ENCODE measurements at regions not wholly inside any gene's neighbourhood (a gene's known extent, or its start where the extent isn't known, plus 50 kb on each side); places are given as distances from the start of the nearest gene placed in this dataset.

GRCh38 chr1:56256153-56257000 lies 323.0 kb downstream of the PLPP3 start:
- H3K4me2 ChIP-seq (ENCODE audit: control insufficient read depth, insufficient read depth) = no peak overlapping the region
- TF ChIP-seq ZNF384 (IDR thresholded peaks at IDR 0.05; ENCODE audit: borderline replicate concordance, low read depth, low read length) (no peak), USF2 (IDR thresholded peaks at IDR 0.05; ENCODE audit: borderline replicate concordance, low read depth, low read length) (no peak), MYB (IDR thresholded peaks at IDR 0.05; ENCODE audit: borderline replicate concordance, low read depth, low read length) (no peak), IRF4 (IDR thresholded peaks at IDR 0.05; ENCODE audit: low read depth, low read length) (no peak), HDGF (IDR thresholded peaks at IDR 0.05) (no peak), RFX5 (IDR thresholded peaks at IDR 0.05; ENCODE audit: low read depth, low read length) (no peak), STAT3 (IDR thresholded peaks at IDR 0.05; ENCODE audit: low read depth, low read length) (no peak)
- ChIA-PET CTCF (interaction anchor here (2.4 kb wide), 1 partner anchor 328 kb away, joined by 15 read pairs; no protein-coding TSS in a partner anchor), RAD21 (ENCODE audit: unreplicated experiment) (no interaction called here), POLR2A (no interaction called here), SMC1A (ENCODE audit: uncharacterized antibody, unreplicated experiment) (interaction anchor here (0.6 to 3.5 kb wide), 7 partner anchors 15 to 110 kb away, joined by 3 to 11 read pairs (median 4); no protein-coding TSS in a partner anchor)
- H3K27ac ChIP-seq (ENCODE audit: control insufficient read depth, insufficient read depth) = no peak overlapping the region
- no peaks in the 10 kb centered on the region for H3K36me3 ChIP-seq (ENCODE audit: control insufficient read depth in 2 of 2, insufficient read depth in 2 of 2, low read length in 1 of 2)
- DNase-seq (ENCODE audit: low read depth, low spot score) (no peak), ATAC-seq (no peak), FAIRE-seq (no peak)
- no peaks in the 10 kb centered on the region for H3K9me3 ChIP-seq (replicated peaks; ENCODE audit: control insufficient read depth, insufficient read depth, low read length)
- no peaks in the 10 kb centered on the region for H3K27me3 ChIP-seq (replicated peaks in 1 of 2; ENCODE audit: control insufficient read depth in 2 of 2, insufficient read depth in 2 of 2, low read length in 1 of 2)
- no peak overlapping the region for H2AFZ ChIP-seq (ENCODE audit: control insufficient read depth, low read depth, low read length)
- no peaks in the 10 kb centered on the region for H3K79me2 ChIP-seq (ENCODE audit: control insufficient read depth, insufficient read depth, low read length)
- H3K4me1 ChIP-seq (ENCODE audit: control insufficient read depth, insufficient read depth, low read length) = no peaks in the 10 kb centered on the region
- WGBS (ENCODE audit: insufficient coverage, insufficient replicate concordance, low lambda C conversion rate, missing lambda C conversion rate) = 25% methylated on average over 4 of the region's 4 CpGs
- intact Hi-C loops (cut with micrococcal nuclease; ENCODE audit: unreplicated experiment) = loop anchor here (10.0 kb wide), 1 partner anchor 328 kb away; no protein-coding TSS in a partner anchor
- in situ Hi-C loops (cut with MboI) = no loop called here
- H3K9ac ChIP-seq (ENCODE audit: control insufficient read depth, insufficient read depth, low read length) = no peak overlapping the region
- no TSS peak for BruUV-seq (replicated peaks)
- H4K20me1 ChIP-seq (ENCODE audit: control insufficient read depth, insufficient read depth) = no peaks in the 10 kb centered on the region
- no peak overlapping the region for H3K4me3 ChIP-seq
